ENCODE measurements at regions not wholly inside any gene's neighbourhood (a gene's known extent, or its start where the extent isn't known, plus 50 kb on each side); places are given as distances from the start of the nearest gene placed in this dataset.
"Not testable (repeated sequence)": the region's sequence is repeated elsewhere in the genome, so short reads cannot be mapped to it uniquely, and the experiment has no call there.

GRCh38 chr6:15907220-15907913, 221.5 kb upstream of the MYLIP start:
- not testable (repeated sequence) for TF ChIP-seq EZH2 (IDR thresholded peaks at IDR 0.05; ENCODE audit: insufficient read depth, poor library complexity, severe bottlenecking); EZH2phosphoT487 (IDR thresholded peaks at IDR 0.05; ENCODE audit: insufficient read depth, low read depth)

Measured in GM23248 (cell line).